Loucy (cell line): ENCODE measurements at regions not wholly inside any gene's neighbourhood (a gene's known extent, or its start where the extent isn't known, plus 50 kb on each side); places are given as distances from the start of the nearest gene placed in this dataset.

ENCODE experiments used
- EZH2phosphoT487 ChIP-seq: fragments of 200-600 bp; IDR thresholded peaks from 2 replicates; pipeline ENCODE4 v1.6.1; 2018; ENCODE audit warnings: antibody characterized with exemption, mild to moderate bottlenecking, moderate library complexity, borderline replicate concordance
- TF ChIP-seq, protein P1 (sequence below): fragments of 200-600 bp; sonication (generic); conservative IDR thresholded peaks from 2 replicates; pipeline ENCODE4 v1.5.1; 2014; ENCODE audit warnings: mild to moderate bottlenecking, antibody characterized with exemption, low read length

- TF ChIP-seq, protein P1, sequence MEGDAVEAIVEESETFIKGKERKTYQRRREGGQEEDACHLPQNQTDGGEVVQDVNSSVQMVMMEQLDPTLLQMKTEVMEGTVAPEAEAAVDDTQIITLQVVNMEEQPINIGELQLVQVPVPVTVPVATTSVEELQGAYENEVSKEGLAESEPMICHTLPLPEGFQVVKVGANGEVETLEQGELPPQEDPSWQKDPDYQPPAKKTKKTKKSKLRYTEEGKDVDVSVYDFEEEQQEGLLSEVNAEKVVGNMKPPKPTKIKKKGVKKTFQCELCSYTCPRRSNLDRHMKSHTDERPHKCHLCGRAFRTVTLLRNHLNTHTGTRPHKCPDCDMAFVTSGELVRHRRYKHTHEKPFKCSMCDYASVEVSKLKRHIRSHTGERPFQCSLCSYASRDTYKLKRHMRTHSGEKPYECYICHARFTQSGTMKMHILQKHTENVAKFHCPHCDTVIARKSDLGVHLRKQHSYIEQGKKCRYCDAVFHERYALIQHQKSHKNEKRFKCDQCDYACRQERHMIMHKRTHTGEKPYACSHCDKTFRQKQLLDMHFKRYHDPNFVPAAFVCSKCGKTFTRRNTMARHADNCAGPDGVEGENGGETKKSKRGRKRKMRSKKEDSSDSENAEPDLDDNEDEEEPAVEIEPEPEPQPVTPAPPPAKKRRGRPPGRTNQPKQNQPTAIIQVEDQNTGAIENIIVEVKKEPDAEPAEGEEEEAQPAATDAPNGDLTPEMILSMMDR = no peak
- TF ChIP-seq EZH2phosphoT487 = no peak
Measured at GRCh38 chr13:30006246-30006645, 155.8 kb upstream of the UBL3 start.
